Caco-2 (cell line): ENCODE measurements at regions not wholly inside any gene's neighbourhood (a gene's known extent, or its start where the extent isn't known, plus 50 kb on each side); places are given as distances from the start of the nearest gene placed in this dataset.

Experiments used
- BruUV-seq: library from RNA; stranded (reverse); fragments of 400-500 nt; replicated peaks from 2 replicates; lab custom pipeline; 2021; lab: Mats Ljungman, UMichigan
- CTCF ChIA-PET: fragments of 300-600 bp; sonication (Branson Sonifier 250); formaldehyde crosslinking; loops from one replicate; lab custom pipeline; 2022; ENCODE audit warnings: antibody characterized with exemption; lab: Charles Lee
- POLR2A ChIA-PET: fragments of 300-600 bp; sonication (Branson Sonifier 250); formaldehyde crosslinking; loops from one replicate; lab custom pipeline; 2022; ENCODE audit warnings: antibody characterized with exemption; lab: Charles Lee
- DNase-seq, 2 experiments: peaks; one replicate each; pipeline versions ENCODE4 v3.0.0 to v3.0.0-alpha.2; 2020 to 2022
- H3K27me3 ChIP-seq: replicated peaks from 2 replicates; pipeline ENCODE4 v1.6.0; 2011; ENCODE audit warnings: low read length; ENCODE audit not compliant: control insufficient read depth, insufficient read depth
- H3K36me3 ChIP-seq: 2 replicates; pipeline ENCODE4 v1.5.1; 2011; ENCODE audit warnings: low read length; ENCODE audit not compliant: control insufficient read depth, insufficient read depth
- H3K4me1 ChIP-seq: fragments of 250-450 bp; sonication (Bioruptor Pico); 2 replicates; pipeline ENCODE4 v1.5.1; 2020; ENCODE audit warnings: mild to moderate bottlenecking
- H3K4me3 ChIP-seq: 2 replicates; pipeline ENCODE4 v1.5.1; 2011; ENCODE audit warnings: low read depth, mild to moderate bottlenecking, control low read depth, low read length
- H3K9me3 ChIP-seq: fragments of 250-450 bp; sonication (Bioruptor Pico); 2 replicates; pipeline ENCODE4 v1.5.1; 2020; ENCODE audit warnings: mild to moderate bottlenecking, moderate library complexity
- H3K27ac Mint-ChIP-seq: one replicate; pipeline ENCODE4 v1.8.0; 2022; ENCODE audit warnings: mixed read lengths; ENCODE audit not compliant: unreplicated experiment
- H3K27me3 Mint-ChIP-seq: one replicate; pipeline ENCODE4 v1.8.0; 2022; ENCODE audit warnings: mixed read lengths; ENCODE audit not compliant: insufficient read depth, unreplicated experiment
- H3K36me3 Mint-ChIP-seq: one replicate; pipeline ENCODE4 v1.8.0; 2022; ENCODE audit warnings: mild to moderate bottlenecking, mixed read lengths; ENCODE audit not compliant: insufficient read depth, unreplicated experiment
- H3K4me1 Mint-ChIP-seq: one replicate; pipeline ENCODE4 v1.8.0; 2022; ENCODE audit warnings: low read depth, mixed read lengths; ENCODE audit not compliant: unreplicated experiment
- H3K4me3 Mint-ChIP-seq: one replicate; pipeline ENCODE4 v1.8.0; 2022; ENCODE audit warnings: mild to moderate bottlenecking, moderate library complexity, mixed read lengths; ENCODE audit not compliant: unreplicated experiment
- H3K9me3 Mint-ChIP-seq: one replicate; pipeline ENCODE4 v1.8.0; 2022; ENCODE audit warnings: mixed read lengths; ENCODE audit not compliant: unreplicated experiment
- intact Hi-C: fragments of 100-400 bp; cut with micrococcal nuclease; formaldehyde crosslinking; loops from one replicate; pipeline ENCODE4 v1.10.0; 2022; ENCODE audit not compliant: unreplicated experiment
- TF ChIP-seq, protein P1 (sequence below), 2 experiments: fragments of 200-600 bp in 1 of 2; IDR thresholded peaks; 1 replicate in 1 of 2; 2 replicates in 1 of 2; pipeline versions ENCODE4 v1.5.1 to v1.8.0; 2011 to 2022; ENCODE audit warnings: antibody characterized with exemption in 1 of 2, control low read depth in 1 of 2, inconsistent platforms in 1 of 2, low read depth in 1 of 2, low read length in 1 of 2, mild to moderate bottlenecking in 1 of 2, moderate library complexity in 1 of 2; ENCODE audit not compliant: insufficient read depth in 1 of 2, severe bottlenecking in 1 of 2, unreplicated experiment in 1 of 2

DNA sequence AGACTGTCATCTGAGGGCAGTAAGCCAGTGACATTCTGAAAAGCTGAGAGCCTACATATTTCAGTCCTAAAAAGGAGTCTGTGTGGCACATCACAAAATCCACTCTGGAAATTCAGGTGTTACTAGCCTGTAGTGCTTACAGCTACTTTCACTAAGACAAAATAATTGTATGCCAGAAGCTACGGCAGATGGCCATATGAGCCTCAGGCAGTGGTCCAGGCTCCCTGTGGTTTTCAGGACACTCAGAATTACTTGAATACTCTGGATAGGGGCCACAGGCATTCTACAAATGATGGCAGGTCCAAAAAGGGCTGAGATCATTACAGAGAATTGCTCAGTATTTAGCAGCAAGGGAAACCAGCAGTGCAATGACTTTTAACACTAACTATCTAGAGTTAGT, 527.1 kb downstream of the MRPL39 start:
- TF ChIP-seq, protein P1, sequence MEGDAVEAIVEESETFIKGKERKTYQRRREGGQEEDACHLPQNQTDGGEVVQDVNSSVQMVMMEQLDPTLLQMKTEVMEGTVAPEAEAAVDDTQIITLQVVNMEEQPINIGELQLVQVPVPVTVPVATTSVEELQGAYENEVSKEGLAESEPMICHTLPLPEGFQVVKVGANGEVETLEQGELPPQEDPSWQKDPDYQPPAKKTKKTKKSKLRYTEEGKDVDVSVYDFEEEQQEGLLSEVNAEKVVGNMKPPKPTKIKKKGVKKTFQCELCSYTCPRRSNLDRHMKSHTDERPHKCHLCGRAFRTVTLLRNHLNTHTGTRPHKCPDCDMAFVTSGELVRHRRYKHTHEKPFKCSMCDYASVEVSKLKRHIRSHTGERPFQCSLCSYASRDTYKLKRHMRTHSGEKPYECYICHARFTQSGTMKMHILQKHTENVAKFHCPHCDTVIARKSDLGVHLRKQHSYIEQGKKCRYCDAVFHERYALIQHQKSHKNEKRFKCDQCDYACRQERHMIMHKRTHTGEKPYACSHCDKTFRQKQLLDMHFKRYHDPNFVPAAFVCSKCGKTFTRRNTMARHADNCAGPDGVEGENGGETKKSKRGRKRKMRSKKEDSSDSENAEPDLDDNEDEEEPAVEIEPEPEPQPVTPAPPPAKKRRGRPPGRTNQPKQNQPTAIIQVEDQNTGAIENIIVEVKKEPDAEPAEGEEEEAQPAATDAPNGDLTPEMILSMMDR (IDR thresholded peaks at IDR 0.05; ENCODE audit: insufficient read depth in 1 of 2, low read depth in 1 of 2, low read length in 1 of 2, severe bottlenecking in 1 of 2, unreplicated experiment in 1 of 2): no peak
- intact Hi-C loops: no loop called here
- Mint-ChIP-seq H3K4me1 (no peaks in the 10 kb centered on the region), H3K9me3 (no peaks in the 10 kb centered on the region), H3K27me3 (peaks cover 5% of the 10 kb centered on the region), H3K4me3 (no peak overlapping the region), H3K27ac (no peak overlapping the region), H3K36me3 (no peaks in the 10 kb centered on the region)
- Histone ChIP-seq H3K4me3 (no peak overlapping the region), H3K27me3 (no peaks in the 10 kb centered on the region), H3K36me3 (no peaks in the 10 kb centered on the region), H3K4me1 (no peaks in the 10 kb centered on the region), H3K9me3 (no peaks in the 10 kb centered on the region)
- no TSS peak for BruUV-seq
- ChIA-PET CTCF (no interaction called here), POLR2A (no interaction called here)
- DNase-seq: no peak

DNA sequence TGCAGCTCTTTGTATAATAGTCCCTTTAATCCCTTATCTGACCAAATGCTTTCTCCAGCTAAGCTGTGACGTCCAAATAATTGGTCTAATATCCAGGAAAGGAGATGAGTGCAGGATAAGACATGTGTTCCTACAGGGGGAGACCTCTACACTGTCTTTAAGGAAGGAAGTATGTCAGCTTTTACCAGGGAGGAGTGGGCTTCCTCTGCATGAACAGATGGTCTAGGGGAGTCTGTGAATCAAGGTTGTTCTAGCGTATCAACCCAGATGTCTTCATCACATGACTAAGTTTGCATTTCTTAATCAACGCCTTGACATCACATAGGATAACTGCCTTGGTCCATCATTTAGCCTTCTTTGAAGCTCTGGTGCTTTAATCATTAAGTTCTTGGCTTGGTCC, 528.2 kb downstream of the MRPL39 start:
- no peak for DNase-seq
- no peak overlapping the region for H3K4me3 ChIP-seq
- H3K36me3 Mint-ChIP-seq: no peaks in the 10 kb centered on the region
- no peaks in the 10 kb centered on the region for H3K36me3 ChIP-seq
- intact Hi-C loops: no loop called here
- ChIA-PET POLR2A (no interaction called here), CTCF (no interaction called here)
- H3K4me3 Mint-ChIP-seq: no peak overlapping the region
- H3K27me3 ChIP-seq: no peaks in the 10 kb centered on the region
- H3K4me1 ChIP-seq: no peaks in the 10 kb centered on the region
- H3K27me3 Mint-ChIP-seq: peaks cover 5% of the 10 kb centered on the region
- TF ChIP-seq, protein P1 (IDR thresholded peaks at IDR 0.05; ENCODE audit: insufficient read depth in 1 of 2, low read depth in 1 of 2, low read length in 1 of 2, severe bottlenecking in 1 of 2, unreplicated experiment in 1 of 2): no peak
- H3K9me3 Mint-ChIP-seq: no peaks in the 10 kb centered on the region
- BruUV-seq: no TSS peak
- H3K27ac Mint-ChIP-seq: no peak overlapping the region
- H3K4me1 Mint-ChIP-seq: no peaks in the 10 kb centered on the region
- no peaks in the 10 kb centered on the region for H3K9me3 ChIP-seq

DNA sequence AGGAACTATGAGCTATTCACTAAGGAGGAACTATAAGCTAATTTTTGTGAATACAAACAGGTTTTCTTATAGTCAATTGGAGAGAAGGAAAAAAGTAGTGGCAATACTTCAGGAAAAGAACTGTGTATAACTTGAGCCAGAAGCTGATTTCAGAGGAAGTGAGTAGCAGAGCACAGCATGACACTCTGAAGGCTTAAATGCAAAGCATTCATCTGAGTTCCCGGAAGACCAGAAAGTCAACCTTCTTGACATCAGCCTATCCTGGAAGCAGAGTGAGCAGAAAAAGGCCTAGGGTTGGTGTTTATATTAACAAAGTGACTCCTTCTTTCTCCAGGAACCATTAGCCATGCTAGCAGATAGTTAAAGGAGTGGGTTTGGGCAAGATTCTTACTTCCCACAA, 545.2 kb downstream of the MRPL39 start:
- ChIA-PET CTCF (no interaction called here), POLR2A (no interaction called here)
- no peaks in the 10 kb centered on the region for H3K27me3 Mint-ChIP-seq
- no peaks in the 10 kb centered on the region for H3K36me3 Mint-ChIP-seq
- intact Hi-C loops: no loop called here
- no peak for DNase-seq
- H3K9me3 Mint-ChIP-seq: peaks cover 9% of the 10 kb centered on the region
- Histone ChIP-seq H3K4me1 (no peaks in the 10 kb centered on the region), H3K36me3 (no peaks in the 10 kb centered on the region), H3K27me3 (no peaks in the 10 kb centered on the region), H3K4me3 (no peak overlapping the region), H3K9me3 (no peaks in the 10 kb centered on the region)
- no peak overlapping the region for H3K4me3 Mint-ChIP-seq
- BruUV-seq: no TSS peak
- no peaks in the 10 kb centered on the region for H3K4me1 Mint-ChIP-seq
- TF ChIP-seq, protein P1 (IDR thresholded peaks at IDR 0.05; ENCODE audit: insufficient read depth in 1 of 2, low read depth in 1 of 2, low read length in 1 of 2, severe bottlenecking in 1 of 2, unreplicated experiment in 1 of 2): no peak
- H3K27ac Mint-ChIP-seq: no peak overlapping the region
